BLaER1 (cell line): ENCODE measurements at regions not wholly inside any gene's neighbourhood (a gene's known extent, or its start where the extent isn't known, plus 50 kb on each side); places are given as distances from the start of the nearest gene placed in this dataset.

ENCODE experiments used
- H3K27ac ChIP-seq: shearing (Covaris generic); formaldehyde crosslinking; 2 replicates; pipeline ENCODE4 v1.8.1; 2022
- H3K27me3 ChIP-seq: shearing (Covaris generic); formaldehyde crosslinking; 2 replicates; pipeline ENCODE4 v1.8.1; 2022
- H3K36me3 ChIP-seq: shearing (Covaris generic); formaldehyde crosslinking; 2 replicates; pipeline ENCODE4 v1.8.1; 2022
- H3K4me1 ChIP-seq: shearing (Covaris generic); formaldehyde crosslinking; 2 replicates; pipeline ENCODE4 v1.8.1; 2022
- H3K4me2 ChIP-seq: shearing (Covaris generic); formaldehyde crosslinking; 2 replicates; pipeline ENCODE4 v1.8.1; 2022
- H3K4me3 ChIP-seq: shearing (Covaris generic); formaldehyde crosslinking; 2 replicates; pipeline ENCODE4 v1.8.1; 2022
- H3K9ac ChIP-seq: shearing (Covaris generic); formaldehyde crosslinking; 2 replicates; pipeline ENCODE4 v1.8.1; 2022
- H3K9me3 ChIP-seq: shearing (Covaris generic); formaldehyde crosslinking; 2 replicates; pipeline ENCODE4 v1.8.1; 2022
- H4K20me1 ChIP-seq: shearing (Covaris generic); formaldehyde crosslinking; 2 replicates; pipeline ENCODE4 v1.8.1; 2022
- Cebpa-rat ChIP-seq: shearing (Covaris generic); IDR thresholded peaks from 2 replicates; pipeline ENCODE4 v1.8.1; 2022

GRCh38 chr6:139577124-139577762 is 202.8 kb upstream of the CITED2 start:
- H3K4me1 ChIP-seq = no peaks in the 10 kb centered on the region
- TF ChIP-seq Cebpa-rat = no peak
- no peaks in the 10 kb centered on the region for H3K9me3 ChIP-seq
- no peaks in the 10 kb centered on the region for H3K36me3 ChIP-seq
- H4K20me1 ChIP-seq = no peaks in the 10 kb centered on the region
- no peak overlapping the region for H3K27ac ChIP-seq
- no peak overlapping the region for H3K4me3 ChIP-seq
- H3K4me2 ChIP-seq = no peak overlapping the region
- H3K9ac ChIP-seq = no peak overlapping the region
- H3K27me3 ChIP-seq = no peaks in the 10 kb centered on the region

DNA sequence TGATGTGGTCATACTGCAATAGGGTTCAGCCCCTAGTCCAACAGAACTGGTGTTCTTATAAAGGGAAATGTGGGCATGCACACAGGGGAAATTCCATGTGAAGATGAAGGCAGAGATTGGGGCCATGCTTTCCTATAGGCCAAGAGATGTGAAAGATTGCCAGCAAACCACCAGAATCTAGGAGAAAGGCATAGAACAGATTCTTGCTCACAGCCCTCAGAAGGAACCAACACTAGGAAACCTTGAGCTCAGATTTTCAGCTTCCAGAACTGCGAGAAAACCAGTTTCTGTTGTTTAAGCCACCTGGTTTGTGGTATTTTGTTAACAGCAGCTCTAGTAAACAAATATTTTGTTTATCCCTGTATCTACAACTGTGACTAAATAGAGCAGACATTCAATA is 197.6 kb upstream of the CITED2 start:
- H3K4me2 ChIP-seq = no peak overlapping the region
- H4K20me1 ChIP-seq = no peaks in the 10 kb centered on the region
- no peaks in the 10 kb centered on the region for H3K9me3 ChIP-seq
- no peaks in the 10 kb centered on the region for H3K27me3 ChIP-seq
- TF ChIP-seq Cebpa-rat = no peak
- H3K4me1 ChIP-seq = no peaks in the 10 kb centered on the region
- no peak overlapping the region for H3K27ac ChIP-seq
- H3K4me3 ChIP-seq = no peak overlapping the region
- no peak overlapping the region for H3K9ac ChIP-seq
- no peaks in the 10 kb centered on the region for H3K36me3 ChIP-seq

DNA sequence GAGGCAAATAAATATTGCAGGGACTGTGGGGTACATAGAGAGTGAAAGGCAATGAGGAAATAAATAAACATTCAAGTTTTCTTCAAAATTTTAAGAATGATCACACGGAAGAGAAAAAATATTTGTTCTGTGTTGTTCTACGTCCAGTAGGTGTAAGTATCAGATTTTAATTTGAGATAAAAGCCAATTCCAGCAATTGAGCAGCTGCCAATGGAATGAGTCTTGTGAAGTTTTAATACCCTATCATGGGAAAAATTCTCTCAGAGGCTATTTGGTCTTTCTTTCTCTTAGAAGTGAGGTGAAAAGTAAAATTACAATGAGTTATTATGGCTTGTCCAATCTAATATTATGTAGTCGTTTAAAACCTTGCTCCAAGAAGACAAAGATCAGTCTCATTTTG is 195.7 kb upstream of the CITED2 start:
- H3K27me3 ChIP-seq = no peaks in the 10 kb centered on the region
- H3K9me3 ChIP-seq = no peaks in the 10 kb centered on the region
- no peak overlapping the region for H3K9ac ChIP-seq
- no peaks in the 10 kb centered on the region for H4K20me1 ChIP-seq
- no peaks in the 10 kb centered on the region for H3K4me1 ChIP-seq
- H3K27ac ChIP-seq = no peak overlapping the region
- no peak overlapping the region for H3K4me2 ChIP-seq
- TF ChIP-seq Cebpa-rat = no peak
- no peak overlapping the region for H3K4me3 ChIP-seq
- no peaks in the 10 kb centered on the region for H3K36me3 ChIP-seq

DNA sequence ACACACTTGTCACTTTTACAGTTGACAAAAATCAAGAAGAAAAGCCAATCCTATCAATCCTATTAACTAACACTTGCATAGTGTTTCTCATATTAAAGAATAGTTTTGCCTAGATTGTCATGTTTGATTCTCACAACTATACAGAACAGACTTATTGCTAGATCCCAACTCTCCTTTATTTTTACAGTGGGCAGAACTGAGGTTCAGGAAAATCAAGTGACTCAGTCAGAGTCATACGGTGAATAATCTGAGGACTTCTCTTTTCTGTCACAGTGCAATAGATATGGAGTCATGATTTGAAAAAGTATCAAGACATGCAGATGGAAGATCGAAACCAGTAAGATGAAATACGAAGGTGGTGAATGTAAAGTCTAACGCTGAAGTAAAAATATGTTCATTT is 195.1 kb upstream of the CITED2 start:
- no peaks in the 10 kb centered on the region for H3K36me3 ChIP-seq
- no peak for TF ChIP-seq Cebpa-rat
- H3K27ac ChIP-seq = no peak overlapping the region
- H3K4me3 ChIP-seq = no peak overlapping the region
- H3K9me3 ChIP-seq = no peaks in the 10 kb centered on the region
- H3K4me2 ChIP-seq = no peak overlapping the region
- no peak overlapping the region for H3K9ac ChIP-seq
- no peaks in the 10 kb centered on the region for H3K27me3 ChIP-seq
- no peaks in the 10 kb centered on the region for H4K20me1 ChIP-seq
- no peaks in the 10 kb centered on the region for H3K4me1 ChIP-seq

DNA sequence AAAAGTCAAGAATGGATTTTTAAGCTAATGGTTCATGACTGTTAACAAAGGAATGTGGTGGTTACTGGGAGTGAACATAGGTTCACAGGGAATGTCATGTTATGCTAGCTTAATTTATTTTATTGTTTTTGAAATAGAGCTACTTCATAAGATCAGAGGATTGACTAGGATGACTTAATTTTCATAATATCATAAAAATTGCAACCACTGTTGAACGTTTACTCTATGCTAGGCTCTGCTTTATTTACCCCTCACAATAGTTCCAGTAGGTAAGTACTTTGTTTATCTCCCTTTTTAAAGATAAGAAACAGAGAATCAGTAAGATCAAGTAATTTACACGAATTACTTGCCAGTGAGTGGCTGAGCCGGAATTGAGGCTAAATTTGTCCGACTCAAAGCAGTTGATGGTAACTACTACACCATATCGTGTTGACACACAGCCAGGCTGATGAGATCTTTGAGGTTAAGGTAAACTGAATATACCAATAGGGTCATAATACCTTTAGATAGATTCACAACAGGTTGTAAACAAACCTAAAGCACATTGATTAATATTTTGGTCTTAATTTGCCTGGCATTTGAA is 194.6 kb upstream of the CITED2 start:
- no peak overlapping the region for H3K4me2 ChIP-seq
- H3K4me3 ChIP-seq = no peak overlapping the region
- no peaks in the 10 kb centered on the region for H4K20me1 ChIP-seq
- no peaks in the 10 kb centered on the region for H3K27me3 ChIP-seq
- H3K36me3 ChIP-seq = no peaks in the 10 kb centered on the region
- no peak overlapping the region for H3K9ac ChIP-seq
- no peak for TF ChIP-seq Cebpa-rat
- no peaks in the 10 kb centered on the region for H3K4me1 ChIP-seq
- H3K27ac ChIP-seq = no peak overlapping the region
- H3K9me3 ChIP-seq = no peaks in the 10 kb centered on the region

GRCh38 chr6:139568151-139568955 is 193.9 kb upstream of the CITED2 start:
- Histone ChIP-seq H3K36me3 (no peaks in the 10 kb centered on the region), H3K4me1 (no peaks in the 10 kb centered on the region), H3K27ac (no peak overlapping the region), H4K20me1 (no peaks in the 10 kb centered on the region), H3K4me3 (no peak overlapping the region), H3K9me3 (no peaks in the 10 kb centered on the region), H3K9ac (no peak overlapping the region), H3K4me2 (no peak overlapping the region), H3K27me3 (no peaks in the 10 kb centered on the region)
- no peak for TF ChIP-seq Cebpa-rat

GRCh38 chr6:139567095-139567494 is 192.6 kb upstream of the CITED2 start:
- H4K20me1 ChIP-seq = no peaks in the 10 kb centered on the region
- H3K27ac ChIP-seq = no peak overlapping the region
- no peaks in the 10 kb centered on the region for H3K9me3 ChIP-seq
- no peaks in the 10 kb centered on the region for H3K36me3 ChIP-seq
- H3K4me1 ChIP-seq = no peaks in the 10 kb centered on the region
- TF ChIP-seq Cebpa-rat = no peak
- H3K27me3 ChIP-seq = no peaks in the 10 kb centered on the region
- H3K9ac ChIP-seq = no peak overlapping the region
- no peak overlapping the region for H3K4me2 ChIP-seq
- no peak overlapping the region for H3K4me3 ChIP-seq

DNA sequence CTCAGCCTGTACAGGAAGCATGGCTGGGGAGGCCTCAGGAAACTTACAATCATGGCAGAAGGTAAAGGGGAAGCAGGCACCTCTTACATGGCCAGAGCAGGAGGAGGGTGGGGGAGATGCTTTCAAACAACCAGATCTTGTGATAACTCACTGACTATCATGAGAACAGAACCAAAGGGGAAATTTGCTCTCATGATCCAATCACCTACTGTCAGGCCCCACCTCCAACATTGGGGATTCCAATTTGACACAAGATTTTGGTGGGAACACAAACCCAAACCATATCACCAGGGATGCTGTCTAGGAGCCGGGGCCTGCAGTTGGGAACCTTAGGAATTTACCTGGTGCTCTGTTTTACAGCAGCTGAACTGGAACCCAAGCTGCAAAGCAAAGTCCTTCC is 191.1 kb upstream of the CITED2 start:
- Histone ChIP-seq H3K4me3 (no peak overlapping the region), H3K9me3 (no peaks in the 10 kb centered on the region), H3K4me1 (no peaks in the 10 kb centered on the region), H3K9ac (no peak overlapping the region), H3K27ac (no peak overlapping the region), H3K27me3 (no peaks in the 10 kb centered on the region), H4K20me1 (no peaks in the 10 kb centered on the region), H3K36me3 (no peaks in the 10 kb centered on the region), H3K4me2 (no peak overlapping the region)
- no peak for TF ChIP-seq Cebpa-rat

- no peaks in the 10 kb centered on the region for H3K27me3 ChIP-seq
- H4K20me1 ChIP-seq = no peaks in the 10 kb centered on the region
- H3K4me2 ChIP-seq = no peak overlapping the region
- no peaks in the 10 kb centered on the region for H3K36me3 ChIP-seq
- H3K4me3 ChIP-seq = no peak overlapping the region
- H3K9ac ChIP-seq = no peak overlapping the region
- TF ChIP-seq Cebpa-rat = no peak
- H3K27ac ChIP-seq = no peak overlapping the region
- no peaks in the 10 kb centered on the region for H3K4me1 ChIP-seq
- no peaks in the 10 kb centered on the region for H3K9me3 ChIP-seq
Observed at GRCh38 chr6:139557547-139557946, 183.1 kb upstream of the CITED2 start.

DNA sequence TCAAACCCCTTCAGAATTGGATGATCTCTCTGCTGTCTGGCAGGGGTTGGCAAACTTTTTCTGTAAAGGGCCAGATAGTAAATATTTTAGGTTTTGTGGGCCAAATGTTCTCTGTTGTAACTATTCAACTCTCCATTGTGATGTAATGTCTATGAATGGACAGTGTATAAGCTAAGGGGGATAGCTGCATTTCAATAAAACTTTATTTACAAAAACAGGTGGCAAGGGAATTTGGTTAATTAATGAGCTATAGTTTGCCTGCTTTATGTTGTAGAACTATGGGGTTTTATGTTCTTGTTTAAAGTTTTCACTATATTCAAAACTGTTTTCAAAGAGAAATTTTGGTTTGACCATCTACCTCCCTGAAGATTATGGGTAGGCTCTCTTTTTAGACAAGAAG is 182.1 kb upstream of the CITED2 start:
- Histone ChIP-seq H3K4me2 (no peak overlapping the region), H3K9ac (no peak overlapping the region)
- TF ChIP-seq Cebpa-rat = no peak

More for the DNA sequence above, 182.1 kb upstream of the CITED2 start:
- no peaks in the 10 kb centered on the region for H3K4me1 ChIP-seq
- H3K9me3 ChIP-seq = no peaks in the 10 kb centered on the region
- H3K27ac ChIP-seq = no peak overlapping the region
- no peaks in the 10 kb centered on the region for H4K20me1 ChIP-seq
- no peaks in the 10 kb centered on the region for H3K27me3 ChIP-seq
- no peaks in the 10 kb centered on the region for H3K36me3 ChIP-seq
- H3K4me3 ChIP-seq = no peak overlapping the region
